Type B pancreatic cell (in vitro differentiated cells): ENCODE measurements at regions not wholly inside any gene's neighbourhood (a gene's known extent, or its start where the extent isn't known, plus 50 kb on each side); places are given as distances from the start of the nearest gene placed in this dataset.

Experiments used
- DNase-seq: peaks from one replicate; pipeline ENCODE4 v3.0.0; 2021; ENCODE audit warnings: mixed read lengths; ENCODE audit not compliant: unreplicated experiment; ENCODE audit errors: extremely low spot score
- H3K27ac Mint-ChIP-seq: 2 replicates; pipeline ENCODE4 v1.8.0; 2021; ENCODE audit warnings: mild to moderate bottlenecking, mixed read lengths
- H3K27me3 Mint-ChIP-seq: 2 replicates; pipeline ENCODE4 v1.8.0; 2021; ENCODE audit warnings: mixed read lengths
- H3K36me3 Mint-ChIP-seq: 2 replicates; pipeline ENCODE4 v1.8.0; 2021; ENCODE audit warnings: mixed read lengths
- H3K4me1 Mint-ChIP-seq: one replicate; pipeline ENCODE4 v1.8.0; 2021; ENCODE audit warnings: mixed read lengths; ENCODE audit not compliant: unreplicated experiment
- H3K4me3 Mint-ChIP-seq: 2 replicates; pipeline ENCODE4 v1.8.0; 2021; ENCODE audit warnings: mild to moderate bottlenecking, mixed read lengths
- H3K9me3 Mint-ChIP-seq: 2 replicates; pipeline ENCODE4 v1.8.0; 2021; ENCODE audit warnings: mixed read lengths
- TF ChIP-seq, protein P1 (sequence below): fragments of 200-600 bp; sonication (generic); conservative IDR thresholded peaks from 2 replicates; pipeline ENCODE4 v1.5.0; 2021; ENCODE audit warnings: antibody characterized with exemption, mild to moderate bottlenecking

- Mint-ChIP-seq H3K27ac (no peak overlapping the region), H3K27me3 (peaks cover 13% of the 10 kb centered on the region), H3K9me3 (no peaks in the 10 kb centered on the region), H3K4me3 (no peak overlapping the region), H3K4me1 (no peaks in the 10 kb centered on the region), H3K36me3 (no peaks in the 10 kb centered on the region)
- DNase-seq, result no peak
- TF ChIP-seq, protein P1, sequence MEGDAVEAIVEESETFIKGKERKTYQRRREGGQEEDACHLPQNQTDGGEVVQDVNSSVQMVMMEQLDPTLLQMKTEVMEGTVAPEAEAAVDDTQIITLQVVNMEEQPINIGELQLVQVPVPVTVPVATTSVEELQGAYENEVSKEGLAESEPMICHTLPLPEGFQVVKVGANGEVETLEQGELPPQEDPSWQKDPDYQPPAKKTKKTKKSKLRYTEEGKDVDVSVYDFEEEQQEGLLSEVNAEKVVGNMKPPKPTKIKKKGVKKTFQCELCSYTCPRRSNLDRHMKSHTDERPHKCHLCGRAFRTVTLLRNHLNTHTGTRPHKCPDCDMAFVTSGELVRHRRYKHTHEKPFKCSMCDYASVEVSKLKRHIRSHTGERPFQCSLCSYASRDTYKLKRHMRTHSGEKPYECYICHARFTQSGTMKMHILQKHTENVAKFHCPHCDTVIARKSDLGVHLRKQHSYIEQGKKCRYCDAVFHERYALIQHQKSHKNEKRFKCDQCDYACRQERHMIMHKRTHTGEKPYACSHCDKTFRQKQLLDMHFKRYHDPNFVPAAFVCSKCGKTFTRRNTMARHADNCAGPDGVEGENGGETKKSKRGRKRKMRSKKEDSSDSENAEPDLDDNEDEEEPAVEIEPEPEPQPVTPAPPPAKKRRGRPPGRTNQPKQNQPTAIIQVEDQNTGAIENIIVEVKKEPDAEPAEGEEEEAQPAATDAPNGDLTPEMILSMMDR, result no peak
Measured at GRCh38 chr12:127383281-127383680, 883.7 kb upstream of the TMEM132C start.

DNA sequence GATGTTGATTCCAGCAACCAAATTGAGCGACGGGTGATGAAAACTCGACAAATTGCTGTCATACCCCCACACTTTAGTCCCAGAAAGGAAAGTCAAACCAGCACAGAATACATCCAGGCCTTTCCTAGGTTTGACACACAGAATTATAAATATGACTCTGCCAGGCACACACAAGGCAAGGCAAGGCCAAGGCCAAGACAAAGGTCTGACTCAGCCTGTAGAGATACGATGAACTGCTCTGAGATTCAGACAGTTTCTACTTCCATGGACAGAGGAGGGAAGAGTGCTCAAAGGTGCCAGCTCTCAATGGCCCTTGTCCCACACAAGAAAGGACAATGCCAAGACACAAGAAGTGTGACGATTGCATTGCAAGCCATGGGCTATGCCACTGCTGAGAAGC is 880.2 kb upstream of the TMEM132C start:
- DNase-seq, result no peak
- Mint-ChIP-seq H3K4me1 (no peaks in the 10 kb centered on the region), H3K27me3 (peaks cover 10% of the 10 kb centered on the region), H3K27ac (no peak overlapping the region), H3K4me3 (no peak overlapping the region), H3K36me3 (no peaks in the 10 kb centered on the region), H3K9me3 (no peaks in the 10 kb centered on the region)
- TF ChIP-seq, protein P1, result no peak

DNA sequence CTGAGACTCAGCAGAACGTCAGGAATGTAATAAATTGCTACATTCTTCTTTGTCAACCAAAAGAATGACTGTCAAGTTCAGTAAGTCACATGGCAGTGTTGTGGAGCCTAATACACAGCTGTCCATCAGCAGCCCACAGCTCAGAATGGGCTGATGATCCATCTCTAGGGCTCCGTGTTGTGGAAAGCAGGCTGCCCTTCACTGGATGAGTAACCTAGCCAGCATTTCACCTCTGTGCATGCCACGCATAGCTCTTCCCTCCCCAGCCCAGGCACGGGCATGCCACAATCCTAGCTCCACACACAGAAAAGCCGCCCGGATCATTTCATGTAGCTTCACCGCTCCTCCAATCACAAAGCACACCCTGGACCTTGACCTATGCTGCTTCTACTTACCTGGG is 878.0 kb upstream of the TMEM132C start:
- no peak for DNase-seq
- Mint-ChIP-seq H3K36me3 (no peaks in the 10 kb centered on the region), H3K4me1 (no peaks in the 10 kb centered on the region), H3K9me3 (no peaks in the 10 kb centered on the region), H3K27me3 (peaks cover 11% of the 10 kb centered on the region), H3K27ac (no peak overlapping the region), H3K4me3 (no peak overlapping the region)
- TF ChIP-seq, protein P1, result no peak

GRCh38 chr12:127389923-127390322 is 877.0 kb upstream of the TMEM132C start:
- Mint-ChIP-seq H3K27me3 (peaks cover 11% of the 10 kb centered on the region), H3K4me1 (no peaks in the 10 kb centered on the region), H3K4me3 (no peak overlapping the region), H3K27ac (no peak overlapping the region), H3K36me3 (no peaks in the 10 kb centered on the region), H3K9me3 (no peaks in the 10 kb centered on the region)
- DNase-seq, result no peak
- TF ChIP-seq, protein P1, result no peak

DNA sequence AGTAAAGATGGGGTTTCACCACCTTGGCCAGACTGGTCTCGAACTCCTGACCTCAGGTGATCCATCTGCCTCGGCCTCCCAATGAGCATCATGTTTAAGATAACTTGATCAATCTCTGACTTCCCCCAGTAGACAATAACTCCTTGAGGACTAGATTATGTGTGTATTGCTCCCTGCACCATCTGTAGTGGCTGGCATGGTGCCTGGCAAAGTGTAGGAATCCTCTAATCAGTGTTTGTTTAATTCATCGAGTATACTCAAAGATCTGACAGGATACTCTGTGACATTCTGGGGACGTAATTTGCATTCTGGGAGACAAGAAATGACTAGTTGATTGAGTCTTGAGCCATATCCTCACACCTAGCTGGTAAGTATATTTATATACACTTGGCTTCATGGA is 873.5 kb upstream of the TMEM132C start:
- no peak for DNase-seq
- Mint-ChIP-seq H3K4me3 (no peak overlapping the region), H3K27me3 (peaks cover 18% of the 10 kb centered on the region), H3K4me1 (peaks cover 7% of the 10 kb centered on the region), H3K9me3 (no peaks in the 10 kb centered on the region), H3K36me3 (no peaks in the 10 kb centered on the region), H3K27ac (no peak overlapping the region)
- TF ChIP-seq, protein P1, result no peak

DNA sequence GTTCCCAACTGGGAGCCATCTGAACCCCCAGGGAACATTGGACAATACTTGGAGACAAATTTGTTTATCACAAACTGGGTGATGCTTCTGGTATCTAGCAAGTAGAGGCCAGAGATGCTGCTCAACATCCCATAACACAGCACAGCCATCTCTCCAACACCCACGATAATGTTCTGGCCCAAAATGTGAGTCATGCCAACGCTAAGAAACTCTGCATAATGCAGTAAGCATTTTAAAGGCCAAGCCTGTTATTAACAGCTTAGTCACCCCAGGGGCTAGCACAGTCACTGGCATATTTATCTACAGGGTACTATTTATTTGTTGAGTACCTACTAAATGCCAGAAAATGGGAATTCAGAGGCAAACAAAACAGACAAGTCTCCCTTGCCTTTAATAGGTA is 873.1 kb upstream of the TMEM132C start:
- Mint-ChIP-seq H3K4me1 (peaks cover 7% of the 10 kb centered on the region), H3K4me3 (no peak overlapping the region), H3K36me3 (no peaks in the 10 kb centered on the region), H3K27ac (no peak overlapping the region), H3K9me3 (no peaks in the 10 kb centered on the region), H3K27me3 (peaks cover 18% of the 10 kb centered on the region)
- DNase-seq, result no peak
- TF ChIP-seq, protein P1, result no peak
